Esophagus muscularis mucosa (tissue), 4 donors: ENCODE measurements at regions not wholly inside any gene's neighbourhood (a gene's known extent, or its start where the extent isn't known, plus 50 kb on each side); places are given as distances from the start of the nearest gene placed in this dataset.

ENCODE experiments used
- DNase-seq: peaks from one replicate; pipeline ENCODE4 v3.0.0-alpha.2; 2017; ENCODE audit errors: extremely low spot score
- H3K27ac ChIP-seq, 4 donors: fragments of 200-600 bp; sonication (generic); replicated peaks in 1 of 4; 1 replicate in 3 of 4; 2 replicates in 1 of 4; pipeline ENCODE4 v1.5.1; 2016 to 2019; ENCODE audit warnings: mild to moderate bottlenecking in 1 of 4
- H3K27me3 ChIP-seq, 4 donors: fragments of 200-600 bp; sonication (generic); one replicate each; pipeline versions ENCODE4 v1.5.1 to v1.6.0; 2016 to 2019
- H3K36me3 ChIP-seq, 4 donors: fragments of 200-600 bp; sonication (generic); one replicate each; pipeline ENCODE4 v1.5.1; 2016 to 2019
- H3K4me1 ChIP-seq, 4 donors: fragments of 200-600 bp; sonication (generic); one replicate each; pipeline ENCODE4 v1.5.1; 2016 to 2019
- H3K4me3 ChIP-seq, 4 donors: fragments of 200-600 bp; sonication (generic); 1 replicate in 2 of 4; 2 replicates in 2 of 4; pipeline ENCODE4 v1.5.1; 2016 to 2019; ENCODE audit warnings: mild to moderate bottlenecking in 4 of 4, moderate library complexity in 1 of 4
- H3K9me3 ChIP-seq, 4 donors: fragments of 200-600 bp; sonication (generic); 1 replicate in 3 of 4; 2 replicates in 1 of 4; pipeline ENCODE4 v1.5.1; 2016 to 2019
- CTCF ChIP-seq, 3 experiments: fragments of 200-600 bp in 2 of 3; fragments of 450-650 bp in 1 of 3; sonication (generic) in 2 of 3; IDR thresholded peaks; one replicate each; pipeline ENCODE4 v1.5.1; 2017 to 2019; ENCODE audit warnings: antibody characterized with exemption in 3 of 3, mild to moderate bottlenecking in 2 of 3, moderate library complexity in 1 of 3
- EP300 ChIP-seq: sonication (generic); formaldehyde crosslinking; IDR thresholded peaks from one replicate; pipeline ENCODE4 v1.6.1; 2017; ENCODE audit warnings: antibody characterized with exemption
- POLR2A ChIP-seq: fragments of 450-650 bp; IDR thresholded peaks from one replicate; pipeline ENCODE4 v1.6.1; 2017; ENCODE audit warnings: antibody characterized with exemption, moderate library complexity, mild to moderate bottlenecking, low read depth
- POLR2AphosphoS5 ChIP-seq, 2 donors: sonication (generic); formaldehyde crosslinking; IDR thresholded peaks; one replicate each; pipeline ENCODE4 v1.6.1; 2017; ENCODE audit warnings: antibody characterized with exemption in 2 of 2
- WGBS: methylation state at CpG from one replicate; pipeline ENCODE4 v1.1.5; 2018; 5-methylcytosine and 5-hydroxymethylcytosine counted together
- intact Hi-C: fragments of 100-400 bp; cut with DNase I; formaldehyde crosslinking; loops from one replicate; pipeline ENCODE4 v1.15.1; 2023

GRCh38 chr1:65623895-65624294 lies 168.8 kb upstream of the PDE4B start:
- H3K9me3 ChIP-seq = no peaks in the 10 kb centered on the region
- no peaks in the 10 kb centered on the region for H3K36me3 ChIP-seq
- no peaks in the 10 kb centered on the region for H3K27me3 ChIP-seq
- H3K4me1 ChIP-seq = no peaks in the 10 kb centered on the region
- intact Hi-C loops = no loop called here
- DNase-seq = no peak
- H3K4me3 ChIP-seq = no peak overlapping the region
- 100% methylated on average over 1 of the region's 1 CpG for WGBS
- H3K27ac ChIP-seq = no peak overlapping the region
- TF ChIP-seq EP300 (no peak), CTCF (IDR thresholded peaks at IDR 0.05) (no peak), POLR2AphosphoS5 (IDR thresholded peaks at IDR 0.05) (no peak), POLR2A (no peak)

GRCh38 chr1:65625528-65625927 lies 167.2 kb upstream of the PDE4B start:
- no peak overlapping the region for H3K27ac ChIP-seq
- 89% methylated on average over 2 of the region's 2 CpGs for WGBS
- H3K36me3 ChIP-seq = no peaks in the 10 kb centered on the region
- no peaks in the 10 kb centered on the region for H3K4me1 ChIP-seq
- H3K9me3 ChIP-seq = no peaks in the 10 kb centered on the region
- TF ChIP-seq POLR2A (no peak), EP300 (no peak), POLR2AphosphoS5 (IDR thresholded peaks at IDR 0.05) (no peak), CTCF (IDR thresholded peaks at IDR 0.05) (no peak)
- no peak for DNase-seq
- intact Hi-C loops = no loop called here
- H3K27me3 ChIP-seq = no peaks in the 10 kb centered on the region
- no peak overlapping the region for H3K4me3 ChIP-seq

- WGBS = 94% methylated on average over 3 of the region's 3 CpGs
- Histone ChIP-seq H3K9me3 (no peaks in the 10 kb centered on the region), H3K4me3 (no peak overlapping the region), H3K36me3 (no peaks in the 10 kb centered on the region), H3K27ac (no peak overlapping the region), H3K27me3 (no peaks in the 10 kb centered on the region), H3K4me1 (no peaks in the 10 kb centered on the region)
- TF ChIP-seq POLR2A (no peak), POLR2AphosphoS5 (IDR thresholded peaks at IDR 0.05) (no peak), EP300 (no peak), CTCF (IDR thresholded peaks at IDR 0.05) (no peak)
- intact Hi-C loops = no loop called here
- no peak for DNase-seq
Measured at GRCh38 chr1:65626003-65626402, 166.7 kb upstream of the PDE4B start.

- no peak for DNase-seq
- no peaks in the 10 kb centered on the region for H3K9me3 ChIP-seq
- no peaks in the 10 kb centered on the region for H3K27me3 ChIP-seq
- intact Hi-C loops = no loop called here
- H3K4me3 ChIP-seq = no peak overlapping the region
- no peak for TF ChIP-seq CTCF (IDR thresholded peaks at IDR 0.05)
- no peak for TF ChIP-seq EP300
- no peak for TF ChIP-seq POLR2A
- no peak for TF ChIP-seq POLR2AphosphoS5 (IDR thresholded peaks at IDR 0.05)
- WGBS = 97% methylated on average over 2 of the region's 2 CpGs
- H3K36me3 ChIP-seq = no peaks in the 10 kb centered on the region
- no peak overlapping the region for H3K27ac ChIP-seq
- H3K4me1 ChIP-seq = no peaks in the 10 kb centered on the region
Measured at GRCh38 chr1:65629788-65630187, 162.9 kb upstream of the PDE4B start.

- intact Hi-C loops = no loop called here
- Histone ChIP-seq H3K27me3 (no peaks in the 10 kb centered on the region), H3K9me3 (no peaks in the 10 kb centered on the region), H3K4me3 (no peak overlapping the region), H3K4me1 (no peaks in the 10 kb centered on the region), H3K36me3 (no peaks in the 10 kb centered on the region), H3K27ac (no peak overlapping the region)
- WGBS = 56% methylated on average over 2 of the region's 2 CpGs
- DNase-seq = no peak
- no peak for TF ChIP-seq POLR2AphosphoS5 (IDR thresholded peaks at IDR 0.05)
- no peak for TF ChIP-seq EP300
- no peak for TF ChIP-seq POLR2A
- no peak for TF ChIP-seq CTCF (IDR thresholded peaks at IDR 0.05)
Measured at GRCh38 chr1:65630855-65631254, 161.8 kb upstream of the PDE4B start.
